ENCODE measurements at regions not wholly inside any gene's neighbourhood (a gene's known extent, or its start where the extent isn't known, plus 50 kb on each side); places are given as distances from the start of the nearest gene placed in this dataset.
"Not testable (repeated sequence)": the region's sequence is repeated elsewhere in the genome, so short reads cannot be mapped to it uniquely, and the experiment has no call there.

DNA sequence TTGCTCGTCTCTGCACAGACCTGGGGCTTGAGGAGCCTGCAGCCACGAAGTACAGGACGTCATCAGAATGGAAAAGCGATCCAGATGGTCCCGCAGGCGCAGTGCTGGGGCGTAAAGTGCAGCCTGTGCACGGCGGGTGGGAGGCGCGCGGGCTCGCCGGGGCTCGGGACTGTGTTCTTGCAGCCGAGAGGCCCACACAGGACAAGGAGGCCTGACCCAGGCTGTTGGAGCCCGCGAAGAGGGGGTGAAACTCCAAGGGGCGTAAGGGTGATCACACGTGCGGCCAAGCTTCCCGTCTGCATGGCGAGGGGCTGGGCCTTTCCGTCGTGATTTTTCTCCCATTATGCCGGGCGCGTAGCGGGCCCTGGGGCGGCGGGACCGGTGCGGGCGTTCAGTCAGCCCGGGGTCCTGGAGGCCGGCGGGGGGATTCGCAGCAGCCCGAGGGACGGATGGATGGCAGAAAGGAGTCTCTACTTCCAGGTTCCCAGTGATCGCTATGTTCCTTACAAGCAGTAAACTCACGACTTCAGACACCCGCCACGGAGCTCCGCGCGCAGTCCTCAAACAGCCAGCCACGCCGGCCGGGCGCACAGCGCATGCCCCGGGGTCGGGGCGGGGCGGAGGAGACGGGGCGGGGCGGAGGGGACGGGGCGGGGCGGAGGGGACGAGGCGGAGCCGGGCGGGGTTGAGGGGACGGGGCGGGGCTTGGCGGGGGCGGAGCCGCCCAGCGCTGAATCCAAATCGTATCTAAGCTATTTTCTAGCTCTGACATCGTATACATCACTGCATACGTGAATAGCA lies 141.0 kb upstream of the KCNJ18 start:
- peak overlapping the region; percentile 85 for H3K4me3 ChIP-seq (ENCODE audit: low read depth, low read length)
- H2AFZ ChIP-seq (ENCODE audit: low read length, unreplicated experiment): peak overlapping the region; percentile 98
- peaks cover 14% of the 10 kb centered on the region for H3K4me1 ChIP-seq (ENCODE audit: control insufficient read depth, insufficient read depth, low read length, unreplicated experiment)
- 0 out of 2 replicates have a peak, but pooled peaks cover 5% of the 10 kb centered on the region for H3K27me3 ChIP-seq (ENCODE audit: insufficient read depth, low read length)
- no peaks in the 10 kb centered on the region for H3K36me3 ChIP-seq (ENCODE audit: insufficient read depth, low read length)
- H3K79me2 ChIP-seq (ENCODE audit: control insufficient read depth, insufficient read depth, low read length, unreplicated experiment): peaks cover 24% of the 10 kb centered on the region
- H3K27ac ChIP-seq (ENCODE audit: low read depth, low read length): peak overlapping the region; percentile 73

DNA sequence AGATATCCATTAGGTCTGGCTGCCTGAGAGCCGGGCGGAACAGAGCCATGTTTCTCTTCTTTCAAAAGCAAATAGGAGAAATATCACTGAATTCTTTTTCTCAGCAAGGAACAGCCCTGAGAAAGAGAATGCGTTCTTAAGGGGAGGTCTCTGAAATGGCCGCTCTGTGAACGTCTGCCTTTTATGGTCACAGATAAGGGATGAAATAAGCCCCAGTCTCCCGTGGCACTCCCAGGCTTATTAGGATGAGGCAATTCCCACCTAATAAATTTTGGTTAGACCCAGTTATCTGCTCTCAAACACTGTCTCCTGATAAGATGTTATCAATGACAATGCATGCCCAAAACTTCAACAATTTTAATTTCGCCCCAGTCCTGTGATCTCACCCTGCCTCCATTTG lies 133.4 kb upstream of the KCNJ18 start:
- H3K36me3 ChIP-seq (ENCODE audit: insufficient read depth, low read length); H3K27ac ChIP-seq (ENCODE audit: low read depth, low read length); H2AFZ ChIP-seq (ENCODE audit: low read length, unreplicated experiment); H3K79me2 ChIP-seq (ENCODE audit: control insufficient read depth, insufficient read depth, low read length, unreplicated experiment); H3K4me3 ChIP-seq (ENCODE audit: low read depth, low read length); H3K27me3 ChIP-seq (ENCODE audit: insufficient read depth, low read length); H3K4me1 ChIP-seq (ENCODE audit: control insufficient read depth, insufficient read depth, low read length, unreplicated experiment): not testable (repeated sequence)

DNA sequence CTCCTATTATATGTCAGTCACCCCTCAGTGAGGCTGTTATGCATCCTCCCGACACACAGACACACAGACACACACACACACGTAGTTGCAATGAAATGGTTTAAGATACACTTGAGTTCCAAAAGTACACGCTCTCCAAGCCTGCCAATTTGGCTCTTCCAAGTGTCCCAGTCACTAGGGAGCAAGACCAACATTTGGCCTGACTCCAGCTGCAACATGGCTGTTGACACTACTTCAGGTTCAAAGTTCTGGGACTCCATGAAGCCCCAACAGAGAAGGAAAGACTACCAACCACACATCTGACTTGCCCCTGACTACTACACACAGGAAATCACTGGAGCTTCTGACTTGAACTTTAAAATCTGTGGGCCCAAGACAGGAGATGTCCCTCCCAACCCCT lies 128.1 kb upstream of the KCNJ18 start:
- Histone ChIP-seq H3K79me2 (ENCODE audit: control insufficient read depth, insufficient read depth, low read length, unreplicated experiment) (no peaks in the 10 kb centered on the region), H3K4me3 (ENCODE audit: low read depth, low read length) (no peak overlapping the region), H2AFZ (ENCODE audit: low read length, unreplicated experiment) (no peak overlapping the region), H3K36me3 (ENCODE audit: insufficient read depth, low read length) (no peaks in the 10 kb centered on the region), H3K4me1 (ENCODE audit: control insufficient read depth, insufficient read depth, low read length, unreplicated experiment) (no peaks in the 10 kb centered on the region), H3K27ac (ENCODE audit: low read depth, low read length) (no peak overlapping the region), H3K27me3 (ENCODE audit: insufficient read depth, low read length) (0 out of 2 replicates have a peak, but pooled peaks cover 3% of the 10 kb centered on the region)

DNA sequence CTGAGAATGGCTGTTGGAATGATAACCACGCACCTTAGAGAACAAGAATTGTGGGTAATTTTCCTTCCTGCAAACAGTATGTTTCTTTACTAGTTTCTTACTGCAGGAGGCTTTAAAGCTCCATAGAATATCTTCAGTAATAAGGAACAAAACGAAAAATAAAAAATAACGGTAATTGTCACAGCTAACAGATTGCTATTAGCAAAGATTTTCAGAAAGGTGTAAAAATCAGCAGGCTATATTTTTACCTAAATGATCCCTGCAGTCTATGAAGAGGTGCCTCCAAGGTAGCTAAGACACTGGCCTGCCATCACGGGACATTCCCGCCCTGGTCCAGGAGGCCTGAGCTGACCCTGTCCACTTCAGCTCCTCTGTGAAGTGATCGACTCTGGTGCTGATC lies 127.6 kb upstream of the KCNJ18 start:
- not testable (repeated sequence) for H3K27ac ChIP-seq (ENCODE audit: low read depth, low read length); H3K4me1 ChIP-seq (ENCODE audit: control insufficient read depth, insufficient read depth, low read length, unreplicated experiment); H3K36me3 ChIP-seq (ENCODE audit: insufficient read depth, low read length); H3K27me3 ChIP-seq (ENCODE audit: insufficient read depth, low read length); H3K79me2 ChIP-seq (ENCODE audit: control insufficient read depth, insufficient read depth, low read length, unreplicated experiment); H3K4me3 ChIP-seq (ENCODE audit: low read depth, low read length); H2AFZ ChIP-seq (ENCODE audit: low read length, unreplicated experiment)

DNA sequence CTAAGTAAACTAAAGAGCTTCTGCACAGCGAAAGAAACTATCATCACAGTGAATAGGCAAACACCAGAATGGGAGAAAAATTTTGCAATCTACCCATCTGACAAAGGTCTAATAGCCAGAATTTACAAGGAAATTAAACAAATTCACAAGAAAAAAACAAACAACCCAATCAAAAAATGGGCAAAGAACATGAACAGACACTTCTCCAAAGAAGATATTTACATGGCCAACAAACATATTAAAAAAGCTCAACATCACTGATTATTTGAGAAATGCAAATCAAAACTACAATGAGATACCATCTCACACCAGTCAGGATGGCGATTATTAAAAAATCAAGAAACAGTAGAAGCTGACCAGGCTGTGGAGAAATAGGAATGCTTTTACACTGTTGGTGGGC lies 121.9 kb upstream of the KCNJ18 start:
- not testable (repeated sequence) for H3K79me2 ChIP-seq (ENCODE audit: control insufficient read depth, insufficient read depth, low read length, unreplicated experiment); H3K27ac ChIP-seq (ENCODE audit: low read depth, low read length); H3K4me1 ChIP-seq (ENCODE audit: control insufficient read depth, insufficient read depth, low read length, unreplicated experiment); H3K36me3 ChIP-seq (ENCODE audit: insufficient read depth, low read length); H2AFZ ChIP-seq (ENCODE audit: low read length, unreplicated experiment); H3K27me3 ChIP-seq (ENCODE audit: insufficient read depth, low read length); H3K4me3 ChIP-seq (ENCODE audit: low read depth, low read length)

DNA sequence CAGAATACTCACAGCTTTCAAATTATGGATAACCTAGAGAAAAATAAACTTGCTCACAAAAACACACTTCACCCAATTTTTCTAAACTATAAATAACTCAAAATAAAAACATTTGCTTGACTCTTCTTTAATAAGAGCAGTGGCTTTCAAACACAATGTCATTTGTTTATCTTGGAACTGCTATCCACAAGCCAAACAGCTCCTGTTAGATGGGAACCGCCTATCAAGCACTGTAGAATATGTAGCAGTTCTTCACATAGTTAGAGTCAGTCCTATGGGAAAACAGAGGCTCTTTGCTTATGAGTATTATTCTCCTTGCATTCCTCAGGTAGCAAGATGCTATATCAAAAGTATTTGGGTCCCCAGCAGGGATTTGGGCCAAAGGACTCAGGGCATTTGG lies 120.2 kb upstream of the KCNJ18 start:
- not testable (repeated sequence) for H3K36me3 ChIP-seq (ENCODE audit: insufficient read depth, low read length); H3K4me3 ChIP-seq (ENCODE audit: low read depth, low read length); H2AFZ ChIP-seq (ENCODE audit: low read length, unreplicated experiment); H3K27ac ChIP-seq (ENCODE audit: low read depth, low read length); H3K4me1 ChIP-seq (ENCODE audit: control insufficient read depth, insufficient read depth, low read length, unreplicated experiment); H3K79me2 ChIP-seq (ENCODE audit: control insufficient read depth, insufficient read depth, low read length, unreplicated experiment); H3K27me3 ChIP-seq (ENCODE audit: insufficient read depth, low read length)

DNA sequence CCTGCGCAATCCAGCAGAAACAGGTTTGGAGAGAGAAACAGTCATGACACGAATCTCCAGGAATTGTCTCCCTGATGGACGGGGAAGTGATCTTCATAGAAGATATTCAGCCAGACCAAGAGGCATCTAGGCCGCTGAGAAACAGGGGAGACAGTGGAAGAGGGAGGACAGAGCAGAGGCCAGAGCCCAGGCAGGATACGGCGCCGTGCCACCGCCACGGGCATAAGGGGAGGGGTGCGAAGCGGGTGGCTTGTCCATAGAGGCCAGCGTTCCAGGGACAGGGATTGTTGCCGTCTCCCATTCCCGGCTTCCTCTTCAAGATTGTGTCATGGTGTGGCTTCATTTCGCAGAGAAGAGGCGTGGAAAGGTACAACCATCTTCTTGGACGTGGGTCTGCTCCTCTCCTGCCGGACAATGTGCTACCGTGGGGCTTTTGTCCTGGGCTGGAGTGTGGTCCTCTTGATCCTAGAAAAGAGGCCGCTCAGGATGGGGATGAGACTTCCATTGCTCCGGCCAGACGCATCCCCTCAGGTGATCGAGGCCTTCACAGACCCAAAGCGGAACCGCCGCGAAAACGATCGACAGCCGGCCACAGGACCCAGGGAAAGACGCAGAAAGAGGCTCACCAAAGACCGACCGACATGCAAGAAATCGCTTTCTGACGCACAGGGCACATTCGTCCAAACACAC lies 118.9 kb upstream of the KCNJ18 start:
- not testable (repeated sequence) for H3K27ac ChIP-seq (ENCODE audit: low read depth, low read length); H3K27me3 ChIP-seq (ENCODE audit: insufficient read depth, low read length); H3K79me2 ChIP-seq (ENCODE audit: control insufficient read depth, insufficient read depth, low read length, unreplicated experiment); H3K4me1 ChIP-seq (ENCODE audit: control insufficient read depth, insufficient read depth, low read length, unreplicated experiment); H2AFZ ChIP-seq (ENCODE audit: low read length, unreplicated experiment); H3K36me3 ChIP-seq (ENCODE audit: insufficient read depth, low read length)
- H3K4me3 ChIP-seq (ENCODE audit: low read depth, low read length): peak overlapping the region; percentile 74

DNA sequence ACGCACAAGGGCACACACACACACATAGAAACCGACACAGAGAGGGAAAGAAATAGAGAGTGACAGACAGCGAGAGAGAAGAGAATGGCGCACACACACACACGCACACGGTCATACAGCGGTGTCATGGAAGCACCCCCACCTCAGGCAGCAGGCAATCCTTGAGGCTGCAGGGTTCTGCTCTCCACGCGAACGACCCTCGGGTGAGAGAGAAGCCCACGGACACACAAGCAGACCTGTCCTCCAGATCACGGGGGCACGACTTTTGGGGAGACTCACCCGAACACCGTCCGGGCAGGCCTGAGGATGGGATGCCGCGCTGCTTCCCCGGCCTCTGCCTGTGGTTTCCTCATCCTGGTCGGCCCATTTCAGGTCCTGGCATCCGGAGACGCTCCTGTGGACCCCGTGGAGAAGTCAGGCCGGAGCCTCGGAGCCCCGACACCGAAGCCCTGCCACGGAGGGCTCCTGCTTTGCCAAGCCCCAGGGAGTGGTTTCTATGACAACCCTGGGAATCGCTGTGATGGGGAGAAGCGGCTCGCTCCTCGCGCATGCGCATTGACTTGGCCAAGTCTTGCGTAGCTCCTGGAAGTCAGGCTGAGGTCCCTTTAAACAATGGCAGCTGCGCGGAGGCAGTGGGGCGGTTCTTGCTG lies 118.2 kb upstream of the KCNJ18 start:
- Histone ChIP-seq H3K36me3 (ENCODE audit: insufficient read depth, low read length) (no peaks in the 10 kb centered on the region), H3K27me3 (ENCODE audit: insufficient read depth, low read length) (no peaks in the 10 kb centered on the region), H3K4me1 (ENCODE audit: control insufficient read depth, insufficient read depth, low read length, unreplicated experiment) (peaks cover 3% of the 10 kb centered on the region), H2AFZ (ENCODE audit: low read length, unreplicated experiment) (no peak overlapping the region), H3K27ac (ENCODE audit: low read depth, low read length) (no peak overlapping the region), H3K4me3 (ENCODE audit: low read depth, low read length) (peak overlapping the region; percentile 74), H3K79me2 (ENCODE audit: control insufficient read depth, insufficient read depth, low read length, unreplicated experiment) (no peaks in the 10 kb centered on the region)

DNA sequence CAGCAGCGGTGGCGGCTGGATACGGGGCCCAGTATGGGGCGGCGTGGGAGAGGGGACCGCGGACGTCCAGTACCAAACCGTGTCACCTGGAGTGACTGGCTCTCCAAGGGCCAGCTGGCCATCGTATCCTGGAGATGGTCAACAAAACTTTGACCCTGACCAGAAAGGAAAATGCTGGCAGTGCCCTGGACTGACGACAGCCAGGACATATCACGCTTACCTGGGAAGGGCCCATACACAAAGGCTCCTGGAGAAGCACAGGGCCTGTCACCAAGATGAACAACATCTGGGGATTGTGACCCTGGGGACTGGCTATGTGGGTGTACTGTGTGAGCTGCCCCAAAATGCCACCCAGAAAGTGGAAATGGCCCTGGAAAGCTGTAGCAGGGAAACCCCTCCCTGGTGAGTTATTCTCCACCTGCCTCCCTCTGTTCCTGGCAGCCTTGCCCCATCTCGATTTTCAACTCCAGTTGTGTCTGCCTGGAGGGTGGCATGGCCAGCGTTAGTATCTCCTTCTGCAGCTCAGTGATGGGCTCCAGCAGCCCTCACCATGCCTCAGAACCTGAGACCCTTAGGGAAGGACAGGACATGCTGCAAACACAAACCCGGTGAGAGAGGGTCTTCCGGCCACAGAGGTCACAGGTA lies 117.6 kb upstream of the KCNJ18 start:
- H3K4me1 ChIP-seq (ENCODE audit: control insufficient read depth, insufficient read depth, low read length, unreplicated experiment); H3K36me3 ChIP-seq (ENCODE audit: insufficient read depth, low read length); H2AFZ ChIP-seq (ENCODE audit: low read length, unreplicated experiment); H3K27ac ChIP-seq (ENCODE audit: low read depth, low read length); H3K27me3 ChIP-seq (ENCODE audit: insufficient read depth, low read length); H3K79me2 ChIP-seq (ENCODE audit: control insufficient read depth, insufficient read depth, low read length, unreplicated experiment): not testable (repeated sequence)
- peak overlapping the region; percentile 74; the same call in 1 of the 2 replicates for H3K4me3 ChIP-seq (ENCODE audit: low read depth, low read length)

DNA sequence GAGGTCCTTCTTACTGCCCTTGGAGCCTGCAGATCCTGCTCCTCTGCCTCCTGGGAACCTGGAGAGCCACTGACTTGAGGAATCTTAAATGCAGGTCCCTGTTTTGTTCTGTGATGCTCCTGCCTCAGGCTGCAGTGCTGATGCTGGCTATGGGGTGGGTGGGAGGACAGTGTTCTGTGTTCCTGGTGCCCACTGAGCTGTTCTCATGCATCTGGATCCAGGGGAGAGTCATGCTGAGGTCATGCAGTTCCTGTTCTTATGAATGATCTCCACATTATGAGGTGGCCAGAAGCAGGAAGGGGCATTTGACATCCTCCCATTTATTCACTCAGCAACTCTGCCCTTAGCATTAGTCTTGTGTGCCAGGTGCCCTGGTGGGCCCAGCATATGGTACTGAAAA lies 113.5 kb upstream of the KCNJ18 start:
- not testable (repeated sequence) for H3K79me2 ChIP-seq (ENCODE audit: control insufficient read depth, insufficient read depth, low read length, unreplicated experiment); H2AFZ ChIP-seq (ENCODE audit: low read length, unreplicated experiment); H3K36me3 ChIP-seq (ENCODE audit: insufficient read depth, low read length); H3K4me1 ChIP-seq (ENCODE audit: control insufficient read depth, insufficient read depth, low read length, unreplicated experiment); H3K27ac ChIP-seq (ENCODE audit: low read depth, low read length); H3K27me3 ChIP-seq (ENCODE audit: insufficient read depth, low read length); H3K4me3 ChIP-seq (ENCODE audit: low read depth, low read length)
